SJSA1 (cell line): ENCODE measurements at regions not wholly inside any gene's neighbourhood (a gene's known extent, or its start where the extent isn't known, plus 50 kb on each side); places are given as distances from the start of the nearest gene placed in this dataset.

Experiments
- DNase-seq, 2 experiments: peaks; one replicate each; pipeline ENCODE4 v3.0.0-alpha.2; 2015 to 2020; ENCODE audit warnings: low spot score in 2 of 2, low read depth in 1 of 2
- H3K27ac ChIP-seq: fragments of 250-450 bp; sonication (Bioruptor Pico); 2 replicates; pipeline ENCODE4 v1.5.1; 2020; ENCODE audit warnings: mild to moderate bottlenecking, moderate library complexity
- H3K27me3 ChIP-seq: fragments of 250-450 bp; sonication (Bioruptor Pico); replicated peaks from 2 replicates; pipeline ENCODE4 v1.5.1; 2020; ENCODE audit warnings: mild to moderate bottlenecking, moderate library complexity
- H3K36me3 ChIP-seq: fragments of 250-450 bp; sonication (Bioruptor Pico); 2 replicates; pipeline ENCODE4 v1.5.1; 2020; ENCODE audit warnings: mild to moderate bottlenecking
- H3K4me1 ChIP-seq: fragments of 250-450 bp; sonication (Bioruptor Pico); replicated peaks from 2 replicates; pipeline ENCODE4 v1.6.1; 2021; ENCODE audit warnings: mild to moderate bottlenecking
- H3K4me3 ChIP-seq: fragments of 250-450 bp; sonication (Bioruptor Pico); 2 replicates; pipeline ENCODE4 v1.5.1; 2020; ENCODE audit warnings: mild to moderate bottlenecking
- H3K9me3 ChIP-seq: fragments of 250-450 bp; sonication (Bioruptor Pico); replicated peaks from 2 replicates; pipeline ENCODE4 v1.5.1; 2020; ENCODE audit warnings: mild to moderate bottlenecking

- no peaks in the 10 kb centered on the region for H3K36me3 ChIP-seq
- no peaks in the 10 kb centered on the region for H3K4me1 ChIP-seq
- H3K27ac ChIP-seq = no peak overlapping the region
- peaks cover 22% of the 10 kb centered on the region for H3K27me3 ChIP-seq
- no peaks in the 10 kb centered on the region for H3K9me3 ChIP-seq
- DNase-seq = no peak
- H3K4me3 ChIP-seq = no peak overlapping the region
Measured at GRCh38 chr2:239574434-239575156, 173.8 kb upstream of the HDAC4 start.

GRCh38 chr2:239574054-239574433 lies 173.2 kb upstream of the HDAC4 start:
- Histone ChIP-seq H3K27me3 (peaks cover 23% of the 10 kb centered on the region), H3K36me3 (no peaks in the 10 kb centered on the region), H3K4me3 (no peak overlapping the region), H3K9me3 (no peaks in the 10 kb centered on the region), H3K4me1 (no peaks in the 10 kb centered on the region), H3K27ac (no peak overlapping the region)
- no peak for DNase-seq

- H3K27me3 ChIP-seq = peaks cover 34% of the 10 kb centered on the region
- H3K36me3 ChIP-seq = no peaks in the 10 kb centered on the region
- DNase-seq = no peak
- H3K27ac ChIP-seq = no peak overlapping the region
- H3K4me1 ChIP-seq = no peaks in the 10 kb centered on the region
- no peaks in the 10 kb centered on the region for H3K9me3 ChIP-seq
- no peak overlapping the region for H3K4me3 ChIP-seq
Measured at GRCh38 chr2:239570971-239571520, 170.2 kb upstream of the HDAC4 start.

GRCh38 chr2:239570216-239570925 lies 169.6 kb upstream of the HDAC4 start:
- DNase-seq = no peak
- Histone ChIP-seq H3K4me1 (no peaks in the 10 kb centered on the region), H3K36me3 (no peaks in the 10 kb centered on the region), H3K9me3 (no peaks in the 10 kb centered on the region), H3K27me3 (peaks cover 39% of the 10 kb centered on the region), H3K4me3 (no peak overlapping the region), H3K27ac (no peak overlapping the region)

GRCh38 chr2:239569401-239570090 lies 168.7 kb upstream of the HDAC4 start:
- Histone ChIP-seq H3K27me3 (peaks cover 41% of the 10 kb centered on the region), H3K4me1 (no peaks in the 10 kb centered on the region), H3K9me3 (no peaks in the 10 kb centered on the region), H3K27ac (no peak overlapping the region), H3K4me3 (no peak overlapping the region), H3K36me3 (no peaks in the 10 kb centered on the region)
- no peak for DNase-seq

GRCh38 chr2:239568601-239569000 lies 167.8 kb upstream of the HDAC4 start:
- no peaks in the 10 kb centered on the region for H3K36me3 ChIP-seq
- peaks cover 37% of the 10 kb centered on the region for H3K27me3 ChIP-seq
- no peak overlapping the region for H3K4me3 ChIP-seq
- H3K27ac ChIP-seq = no peak overlapping the region
- no peaks in the 10 kb centered on the region for H3K9me3 ChIP-seq
- DNase-seq = no peak
- H3K4me1 ChIP-seq = no peaks in the 10 kb centered on the region

GRCh38 chr2:239567786-239568185 lies 167.0 kb upstream of the HDAC4 start:
- no peaks in the 10 kb centered on the region for H3K4me1 ChIP-seq
- no peaks in the 10 kb centered on the region for H3K36me3 ChIP-seq
- no peak overlapping the region for H3K4me3 ChIP-seq
- H3K27ac ChIP-seq = no peak overlapping the region
- no peak for DNase-seq
- peaks cover 41% of the 10 kb centered on the region for H3K27me3 ChIP-seq
- no peaks in the 10 kb centered on the region for H3K9me3 ChIP-seq

GRCh38 chr2:239566995-239567568 lies 166.3 kb upstream of the HDAC4 start:
- no peaks in the 10 kb centered on the region for H3K4me1 ChIP-seq
- no peak overlapping the region for H3K27ac ChIP-seq
- peaks cover 42% of the 10 kb centered on the region for H3K27me3 ChIP-seq
- no peak overlapping the region for H3K4me3 ChIP-seq
- no peak for DNase-seq
- H3K9me3 ChIP-seq = no peaks in the 10 kb centered on the region
- no peaks in the 10 kb centered on the region for H3K36me3 ChIP-seq

- Histone ChIP-seq H3K4me3 (no peak overlapping the region), H3K36me3 (no peaks in the 10 kb centered on the region), H3K9me3 (no peaks in the 10 kb centered on the region), H3K4me1 (no peaks in the 10 kb centered on the region), H3K27ac (no peak overlapping the region), H3K27me3 (peaks cover 47% of the 10 kb centered on the region)
- no peak for DNase-seq
Measured at GRCh38 chr2:239566162-239566994, 165.6 kb upstream of the HDAC4 start.

GRCh38 chr2:239564587-239564986 lies 163.8 kb upstream of the HDAC4 start:
- Histone ChIP-seq H3K27me3 (peaks cover 53% of the 10 kb centered on the region), H3K9me3 (no peaks in the 10 kb centered on the region), H3K4me1 (no peaks in the 10 kb centered on the region), H3K36me3 (no peaks in the 10 kb centered on the region), H3K4me3 (no peak overlapping the region), H3K27ac (no peak overlapping the region)
- no peak for DNase-seq

GRCh38 chr2:239563561-239563960 lies 162.7 kb upstream of the HDAC4 start:
- H3K27me3 ChIP-seq = peaks cover 46% of the 10 kb centered on the region
- H3K4me1 ChIP-seq = no peaks in the 10 kb centered on the region
- no peak overlapping the region for H3K4me3 ChIP-seq
- H3K27ac ChIP-seq = no peak overlapping the region
- no peaks in the 10 kb centered on the region for H3K9me3 ChIP-seq
- no peak for DNase-seq
- H3K36me3 ChIP-seq = no peaks in the 10 kb centered on the region

GRCh38 chr2:239561446-239562001 lies 160.7 kb upstream of the HDAC4 start:
- no peak overlapping the region for H3K27ac ChIP-seq
- no peaks in the 10 kb centered on the region for H3K4me1 ChIP-seq
- no peak overlapping the region for H3K4me3 ChIP-seq
- H3K27me3 ChIP-seq = peaks cover 39% of the 10 kb centered on the region
- DNase-seq = no peak
- no peaks in the 10 kb centered on the region for H3K36me3 ChIP-seq
- H3K9me3 ChIP-seq = no peaks in the 10 kb centered on the region
